Right forelimb (tissue), 1 donor: ENCODE measurements at regions not wholly inside any gene's neighbourhood (a gene's known extent, or its start where the extent isn't known, plus 50 kb on each side); places are given as distances from the start of the nearest gene placed in this dataset.
"Not testable (repeated sequence)": the region's sequence is repeated elsewhere in the genome, so short reads cannot be mapped to it uniquely, and the experiment has no call there.

Experiments
- DNase-seq: peaks from one replicate; pipeline ENCODE4 v3.0.0-alpha.2; 2018

DNA sequence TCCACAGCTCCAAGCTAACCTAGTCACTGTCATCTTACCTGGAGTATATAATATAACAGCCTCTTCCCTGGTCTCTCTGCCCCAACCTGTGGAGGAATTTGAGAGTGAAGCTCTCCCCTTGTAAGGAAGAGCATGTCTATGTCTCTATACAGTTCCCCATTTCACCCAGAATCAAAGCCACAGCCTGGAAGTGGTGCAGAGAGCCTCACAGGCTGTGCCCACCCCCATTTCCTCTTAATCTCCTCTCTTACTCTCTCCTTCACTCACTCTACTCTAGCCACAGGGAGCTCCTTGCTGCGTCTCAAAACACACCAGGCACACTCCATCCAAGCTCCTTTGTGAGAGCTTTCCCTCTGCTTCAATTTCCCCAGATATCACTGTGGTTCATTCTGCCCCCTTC, 302.5 kb upstream of the ISX start:
- DNase-seq, result no peak

DNA sequence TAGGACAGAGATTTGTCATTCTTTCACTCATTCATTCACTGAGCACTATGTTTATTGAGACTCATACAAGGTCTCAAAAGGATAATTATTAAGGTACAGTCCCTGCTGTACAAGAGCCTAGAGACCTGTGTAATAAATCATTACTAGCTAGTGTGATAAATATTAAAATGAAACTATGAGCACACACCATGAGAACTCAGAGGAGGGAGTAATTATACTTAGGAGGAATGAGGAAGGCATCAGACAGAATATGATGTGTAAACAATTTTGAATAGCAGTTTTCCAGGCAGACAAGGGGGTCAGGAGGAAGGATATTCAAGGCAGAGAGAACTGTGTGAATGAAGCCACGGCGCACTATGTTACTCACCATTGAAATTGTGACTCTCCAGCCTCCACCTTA, 300.8 kb upstream of the ISX start:
- no peak for DNase-seq

DNA sequence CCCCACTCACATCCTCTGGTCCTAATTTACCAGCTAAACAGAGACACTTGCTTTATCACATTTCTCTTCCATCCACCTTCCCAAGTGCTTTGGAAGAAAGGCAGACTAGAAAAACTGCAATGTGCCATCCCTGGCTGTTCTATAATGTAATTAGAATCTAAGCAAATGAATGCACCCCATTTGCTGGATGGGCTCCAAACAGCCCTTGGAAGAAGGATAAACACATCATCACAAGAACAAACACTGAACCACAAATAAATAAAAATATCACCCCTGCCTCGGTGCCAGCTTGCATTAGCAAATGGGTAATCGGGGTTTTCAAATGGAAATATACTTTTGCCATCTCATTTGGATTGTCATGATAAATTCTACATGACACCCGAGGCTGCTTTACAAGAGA, 296.6 kb upstream of the ISX start:
- DNase-seq, result no peak

DNA sequence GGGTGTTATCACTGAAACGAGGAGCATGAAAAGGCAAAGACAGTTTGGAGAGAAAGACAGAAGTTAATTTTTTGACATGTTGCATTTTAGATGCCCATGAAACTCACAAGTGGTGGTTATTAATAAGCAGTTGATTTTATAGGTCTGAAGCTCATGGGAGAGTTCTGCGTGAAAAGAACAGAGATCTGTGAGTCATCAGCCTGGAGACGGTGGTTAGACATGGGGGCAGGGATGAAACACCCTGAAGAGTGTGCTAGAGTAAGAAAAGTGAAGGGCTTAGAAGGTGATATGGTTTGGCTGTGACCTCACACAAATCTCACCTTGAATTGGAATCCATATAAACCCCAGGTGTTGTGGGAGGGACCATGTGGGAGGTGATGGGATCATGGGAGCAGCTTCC, 289.1 kb upstream of the ISX start:
- DNase-seq, result no peak

DNA sequence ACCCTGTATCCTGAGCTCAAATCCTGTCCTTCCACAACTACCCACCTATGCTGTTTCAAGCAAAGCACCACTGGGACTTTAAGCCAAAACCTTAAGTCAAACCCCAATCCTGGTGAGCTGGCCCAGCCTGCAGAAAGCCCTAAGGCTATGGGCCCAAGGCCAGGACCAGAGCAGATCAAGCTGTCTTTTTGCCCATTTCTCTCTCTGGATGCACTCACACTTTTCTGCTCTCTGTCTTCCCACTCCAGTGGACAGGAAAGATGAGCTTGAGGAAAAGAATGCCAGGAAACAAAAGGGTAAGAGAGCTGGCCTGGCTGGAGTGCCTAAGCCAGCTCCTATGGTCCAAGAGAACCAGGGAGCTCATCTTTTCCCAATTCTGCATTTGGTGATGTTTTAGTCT, 284.3 kb upstream of the ISX start:
- no peak for DNase-seq

DNA sequence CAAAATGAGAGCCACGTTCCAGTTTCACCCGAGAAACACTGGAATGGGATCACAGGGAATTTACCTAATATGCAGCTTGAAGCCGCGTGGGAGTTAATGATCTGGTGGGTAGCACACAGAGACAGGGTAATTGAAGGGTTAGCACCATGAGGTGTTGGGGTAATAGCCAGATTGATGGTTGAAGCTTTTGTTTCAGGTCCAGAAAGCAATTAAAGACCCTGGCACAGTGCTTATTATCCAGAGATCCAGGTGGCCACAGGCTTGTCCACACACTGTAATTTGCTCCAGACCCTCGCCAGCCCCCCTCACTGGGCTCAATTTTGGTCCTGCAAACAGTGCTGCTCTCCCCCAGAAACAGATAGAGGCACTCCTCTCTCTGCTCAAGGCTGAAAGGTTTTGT, 282.5 kb upstream of the ISX start:
- no peak for DNase-seq

DNA sequence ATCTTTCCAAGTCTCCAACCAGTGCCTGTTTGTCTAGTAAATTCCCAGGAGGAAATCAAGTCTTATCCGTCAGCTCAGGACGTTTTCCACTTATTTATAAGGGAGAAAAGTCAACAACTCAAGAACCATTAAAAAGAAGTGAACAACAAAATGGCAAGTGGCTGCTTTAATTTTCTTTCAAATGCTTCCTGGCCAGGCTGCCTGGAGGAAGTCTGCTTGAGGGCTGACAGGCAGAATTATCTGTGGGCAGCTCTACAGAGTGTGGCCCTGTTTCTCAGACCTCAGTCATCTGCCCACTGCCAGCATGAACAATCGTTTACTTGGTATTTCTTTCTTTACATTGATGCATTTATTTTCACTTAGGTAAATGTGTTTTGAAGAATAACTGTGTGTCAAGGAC, 281.9 kb upstream of the ISX start:
- DNase-seq, result no peak

DNA sequence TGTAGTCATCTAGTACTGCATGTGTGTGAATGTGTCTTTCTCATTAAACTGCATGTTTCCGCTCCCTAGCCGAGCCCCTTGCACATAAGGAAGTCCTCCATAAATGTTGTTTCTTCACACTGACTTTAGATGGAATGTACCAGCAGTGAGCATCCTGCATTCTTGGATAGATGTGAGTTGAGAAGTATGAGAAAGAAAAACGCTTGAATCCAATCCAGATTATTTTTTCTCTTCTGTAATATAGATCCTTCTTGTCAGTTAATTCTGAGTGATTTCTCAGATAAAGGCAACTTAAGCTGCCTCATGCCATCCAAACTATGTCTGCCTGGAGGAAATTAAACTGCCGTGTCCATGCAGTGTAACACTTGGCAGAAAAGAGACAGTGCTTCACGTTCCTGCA, 268.1 kb upstream of the ISX start:
- DNase-seq, result no peak

DNA sequence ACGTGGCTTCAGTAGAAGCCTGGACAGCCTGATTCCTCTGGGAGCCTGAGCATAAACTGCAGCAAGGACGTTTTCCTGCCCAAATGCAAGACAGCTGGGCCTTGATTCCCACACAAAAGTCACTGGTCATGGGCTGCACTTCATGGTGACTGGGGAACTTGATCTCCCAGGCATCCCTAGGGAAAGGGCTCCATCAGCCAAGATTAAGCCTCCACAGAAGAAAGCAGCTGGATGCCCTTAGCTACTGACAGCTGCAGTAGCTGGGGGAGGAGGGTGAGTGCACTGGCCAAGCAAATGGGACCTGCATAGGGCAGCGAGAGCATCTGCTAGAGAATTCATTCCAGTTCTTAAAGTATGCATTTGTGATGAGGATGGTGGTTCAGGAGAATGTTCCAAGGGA, 267.4 kb upstream of the ISX start:
- peak; percentile 65 for DNase-seq

DNA sequence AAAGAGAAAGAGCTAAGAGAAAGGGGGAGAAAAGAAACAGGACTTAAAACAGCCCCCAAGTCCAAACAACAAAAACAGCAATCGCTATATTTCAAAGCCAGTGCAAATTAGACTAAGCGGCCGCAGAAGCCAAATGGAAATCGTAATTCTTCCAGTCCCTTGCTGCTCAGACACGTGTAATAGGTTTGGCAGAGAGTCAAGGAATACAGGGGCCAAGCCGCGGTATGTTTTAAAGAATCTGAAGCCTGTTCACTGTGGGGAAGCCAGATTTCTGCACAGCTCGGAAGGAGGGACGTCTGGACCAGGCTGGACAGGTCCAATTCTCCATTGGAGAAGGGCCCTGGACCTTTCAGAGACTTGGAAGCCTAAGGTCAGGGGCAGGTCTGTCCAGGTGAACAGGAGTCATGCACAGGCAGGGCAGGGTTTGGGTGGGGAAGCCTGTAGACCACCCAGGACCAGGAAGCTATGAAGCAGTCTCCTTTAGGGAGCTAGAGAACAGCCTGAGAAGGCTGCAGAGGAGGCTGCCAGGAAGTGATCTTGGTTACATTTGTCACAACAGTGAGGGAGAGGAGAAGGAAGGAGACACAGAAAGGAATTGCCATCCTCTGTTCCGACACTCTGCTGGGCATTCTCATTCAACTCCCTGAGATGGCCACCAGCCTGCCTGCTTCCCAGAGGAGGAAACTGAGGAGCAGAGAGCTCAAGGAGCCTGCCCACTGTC, 265.5 kb upstream of the ISX start:
- peak; percentile 86 for DNase-seq

DNA sequence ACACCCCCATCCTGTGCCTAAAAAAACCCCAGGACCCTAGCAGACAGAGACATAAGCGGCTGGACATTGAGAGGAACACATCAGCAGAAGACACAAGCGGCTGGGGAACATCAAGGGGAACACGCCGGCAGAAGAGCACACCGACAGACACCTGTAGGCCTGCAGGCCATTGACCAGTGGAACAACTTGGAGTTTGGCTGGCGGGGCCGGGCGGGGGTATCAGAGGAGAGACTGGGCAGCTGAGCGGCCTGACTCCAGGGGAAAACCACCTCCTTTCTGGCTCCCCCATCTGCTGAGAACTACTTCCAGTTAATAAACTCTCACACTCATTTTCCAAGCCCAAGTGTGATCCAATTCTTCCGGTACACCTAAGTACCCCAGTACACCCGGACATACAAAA, 264.7 kb upstream of the ISX start:
- no peak for DNase-seq

DNA sequence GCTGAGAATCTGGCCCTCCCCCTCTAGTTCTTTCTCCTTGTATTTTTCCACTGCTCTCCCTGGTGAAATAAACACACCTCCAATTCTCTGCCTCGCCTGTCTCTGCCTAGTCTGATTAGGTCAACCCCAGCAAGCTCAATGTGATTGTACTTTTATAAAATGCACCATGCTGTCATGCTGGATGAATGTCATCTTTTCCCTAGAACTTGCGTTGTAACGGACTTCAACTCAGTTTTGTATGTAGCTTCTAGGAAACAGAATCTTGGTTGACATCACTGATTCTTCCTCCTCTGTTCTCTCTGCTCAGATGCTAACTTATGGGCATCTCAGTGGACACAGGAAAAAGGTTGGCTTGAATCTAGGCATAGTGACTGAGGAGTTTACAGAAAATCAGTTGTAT, 261.9 kb upstream of the ISX start:
- DNase-seq, result no peak

DNA sequence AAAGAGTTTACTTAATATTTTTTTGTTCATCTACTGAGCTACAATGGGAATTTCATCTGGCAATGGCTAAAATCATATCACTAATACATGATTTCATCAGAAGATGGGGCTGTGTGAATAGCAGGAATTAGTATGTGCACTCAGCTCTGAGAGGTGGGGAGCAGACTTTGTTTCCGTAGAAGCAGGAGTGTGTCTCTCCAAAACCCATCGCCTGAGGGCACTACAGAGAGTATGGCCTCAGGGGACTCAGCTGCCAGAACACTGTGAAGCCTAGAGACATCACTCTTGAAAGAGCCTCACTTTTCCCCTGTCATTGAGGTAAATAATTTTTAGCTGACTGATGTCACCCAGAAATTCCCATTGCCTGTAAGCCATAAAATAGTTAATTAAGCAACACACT, 261.4 kb upstream of the ISX start:
- DNase-seq, result no peak

DNA sequence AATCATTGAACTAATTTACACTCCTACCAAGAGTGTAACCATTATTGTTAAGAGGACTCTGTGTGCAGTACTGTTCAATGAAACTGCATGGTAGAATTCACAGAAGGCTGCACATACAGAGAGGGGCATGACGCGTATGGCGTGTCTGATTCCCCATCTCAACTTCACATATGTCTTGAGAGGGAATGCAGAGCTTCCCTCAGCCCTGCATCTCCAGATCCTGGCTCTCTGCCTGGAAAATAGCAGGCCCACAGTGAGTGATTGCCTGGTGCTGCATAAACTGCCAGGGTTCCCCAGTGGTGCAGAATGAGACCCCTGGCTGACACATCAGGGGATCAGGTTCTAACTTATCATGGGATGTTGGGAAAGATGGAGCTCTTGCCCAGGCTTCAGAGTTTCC, 260.2 kb upstream of the ISX start:
- no peak for DNase-seq

DNA sequence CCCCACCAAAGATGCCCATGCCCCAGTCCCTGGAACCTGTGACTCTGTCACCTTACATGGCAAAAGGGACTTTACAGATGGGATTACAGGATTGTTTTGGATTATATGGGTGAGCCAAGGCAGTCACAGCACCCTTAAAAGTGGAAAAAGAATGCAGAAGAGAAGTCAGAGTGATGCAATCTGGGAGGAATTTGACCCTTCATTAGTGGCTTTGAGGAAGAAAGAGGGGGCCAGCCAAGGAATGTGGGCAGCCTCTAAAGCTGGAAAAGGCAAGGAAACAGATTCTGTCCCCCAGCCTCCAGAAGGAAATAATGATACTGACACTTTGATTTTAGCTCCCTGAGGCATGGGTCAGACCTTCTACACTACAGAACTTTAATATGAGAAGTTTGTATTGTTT, 257.3 kb upstream of the ISX start:
- no peak for DNase-seq

DNA sequence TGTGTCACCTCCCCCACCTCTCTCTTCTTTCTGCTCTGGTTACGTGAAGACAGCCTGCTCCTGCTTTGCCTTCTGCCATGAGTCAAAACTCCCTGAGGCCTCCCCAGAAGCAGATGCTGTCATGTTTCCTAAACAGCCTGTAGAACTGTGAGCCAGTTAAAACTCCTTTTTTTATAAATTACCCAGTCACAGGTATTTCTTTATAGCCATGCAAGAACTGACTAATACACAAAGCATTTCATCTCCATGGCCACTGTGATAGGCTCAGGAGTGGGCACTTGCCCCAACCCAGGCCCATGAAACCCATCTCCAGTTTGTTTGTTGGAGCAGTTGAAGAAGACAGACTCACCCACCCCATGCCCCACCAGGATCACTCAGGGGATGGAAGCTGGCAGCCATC, 253.3 kb upstream of the ISX start:
- no peak for DNase-seq

DNA sequence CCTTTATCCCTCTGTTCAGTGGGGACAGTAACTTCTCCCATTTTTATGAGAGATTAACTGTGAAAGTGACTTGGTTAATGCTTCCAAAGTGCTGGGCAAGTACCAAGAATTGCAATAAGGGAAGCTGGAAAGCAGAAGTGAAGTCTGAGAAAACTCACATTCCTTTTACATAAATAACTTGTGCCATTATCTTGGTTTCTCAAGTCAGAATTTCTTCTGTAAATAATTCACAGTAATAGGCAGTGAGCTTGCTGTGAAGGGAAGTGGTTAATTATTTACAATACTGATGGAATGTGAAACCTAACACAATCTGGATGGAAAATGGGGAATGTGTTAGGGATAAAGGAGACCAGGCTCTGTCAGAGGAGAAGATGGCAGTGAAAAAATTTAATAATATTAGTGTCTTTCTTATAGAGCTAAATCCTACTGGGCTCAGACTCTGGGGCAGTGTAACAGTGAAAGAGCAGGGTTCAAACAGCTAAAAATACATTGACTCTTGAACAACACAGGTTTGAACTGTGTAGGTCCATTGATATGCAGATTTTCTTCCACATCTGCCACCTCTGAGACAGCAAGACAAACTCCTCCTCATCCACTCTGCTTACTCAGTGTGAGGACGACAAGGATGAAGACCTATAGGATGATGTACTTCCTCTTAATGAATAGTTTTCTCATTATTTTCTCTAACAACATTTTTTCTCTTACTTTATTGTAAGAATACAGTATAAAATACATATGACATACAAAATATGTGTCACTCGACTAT, 251.5 kb upstream of the ISX start:
- DNase-seq, result no peak

DNA sequence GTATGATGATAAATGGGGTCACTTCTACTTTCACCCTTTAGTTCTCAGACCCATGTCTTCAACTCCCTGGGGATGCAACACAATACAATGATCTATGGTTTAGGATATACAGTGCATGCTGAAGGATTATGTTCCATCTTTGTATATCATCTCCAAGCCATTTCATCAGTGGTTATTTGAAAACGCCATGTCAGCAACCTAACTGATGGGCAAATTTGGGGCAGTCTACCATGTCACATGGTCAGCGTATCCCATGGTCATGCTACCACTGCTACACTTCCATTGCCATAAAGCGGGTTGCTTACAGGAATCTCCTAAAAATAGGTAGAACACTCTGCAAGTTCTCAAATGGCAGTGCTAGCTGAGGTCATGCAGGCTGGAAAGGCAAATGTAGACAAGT, 236.5 kb upstream of the ISX start:
- no peak for DNase-seq

DNA sequence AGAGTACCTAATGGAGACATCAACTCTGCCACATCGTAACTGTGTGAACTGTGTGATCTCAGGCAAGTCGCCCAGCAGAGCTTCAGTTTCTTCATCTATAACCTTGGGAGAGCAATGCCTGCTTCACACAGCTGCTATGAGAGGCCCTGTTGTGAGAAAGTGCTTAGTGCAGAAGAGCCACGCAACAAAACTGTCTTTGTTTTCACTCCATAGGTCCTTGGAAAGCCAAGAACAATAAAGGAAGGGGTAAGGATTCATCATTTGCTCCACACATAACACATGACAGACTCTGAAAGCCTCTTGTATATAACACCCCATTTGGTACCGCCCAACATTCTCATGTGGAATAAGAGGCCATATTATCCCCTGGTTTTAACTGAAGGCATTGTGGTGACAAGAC, 231.9 kb upstream of the ISX start:
- DNase-seq, result no peak

DNA sequence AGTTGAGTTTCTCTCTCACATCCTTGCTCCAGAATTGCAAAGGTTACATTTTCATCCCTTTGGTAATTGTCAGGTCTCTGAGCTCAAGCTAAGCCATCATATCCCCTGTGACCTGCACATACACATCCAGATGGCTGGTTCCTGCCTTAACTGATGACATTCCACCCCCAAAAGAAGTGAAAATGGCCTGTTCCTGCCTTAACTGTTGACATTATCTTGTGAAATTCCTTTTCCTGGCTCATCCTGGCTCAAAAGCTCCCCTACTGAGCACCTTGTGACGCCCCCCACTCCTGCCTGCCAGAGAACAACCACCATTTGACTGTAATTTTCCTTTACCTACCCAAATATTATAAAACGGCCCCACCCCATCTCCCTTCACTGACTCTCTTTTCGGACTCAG, 231.4 kb upstream of the ISX start:
- DNase-seq, result not testable (repeated sequence)

DNA sequence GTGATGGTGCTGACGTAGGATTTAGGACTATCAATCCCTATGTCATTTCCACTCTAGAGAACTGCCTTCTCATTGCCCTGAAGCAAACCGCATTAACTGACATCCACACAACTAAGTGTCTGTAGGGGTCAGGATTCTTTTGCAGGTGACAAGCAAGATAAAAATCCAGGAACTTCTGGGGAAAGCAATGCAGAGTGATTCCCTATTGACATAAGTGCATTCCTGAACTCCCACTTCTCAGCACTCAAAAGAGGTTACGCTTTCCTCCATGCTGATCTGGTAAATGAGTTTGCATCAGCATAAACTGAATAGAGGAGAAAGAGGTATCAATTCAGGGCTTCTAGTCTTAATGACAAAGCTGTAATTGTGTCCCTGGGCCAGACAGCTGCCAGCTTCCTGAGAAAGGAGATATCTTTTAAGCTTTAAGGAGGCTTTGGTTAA, 224.6 kb upstream of the ISX start:
- no peak for DNase-seq

DNA sequence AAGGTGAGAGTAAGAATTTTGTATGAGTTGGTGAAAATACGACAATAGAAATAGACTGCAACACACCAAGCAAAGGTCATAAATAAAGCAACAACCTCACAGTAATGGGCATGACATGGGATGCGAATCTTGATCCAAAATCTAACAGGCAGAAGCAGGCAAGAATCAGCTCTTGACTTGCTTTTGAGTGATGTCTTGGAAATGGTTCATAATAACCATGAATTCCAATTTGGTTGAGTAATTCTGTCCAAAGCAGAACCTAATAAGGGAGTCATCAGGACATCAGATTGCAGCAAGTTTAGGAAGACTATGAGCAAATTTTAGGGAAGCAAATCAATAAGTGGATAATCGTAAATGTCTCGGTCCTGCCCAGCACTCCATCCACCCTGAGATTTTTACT, 224.0 kb upstream of the ISX start:
- DNase-seq, result no peak

DNA sequence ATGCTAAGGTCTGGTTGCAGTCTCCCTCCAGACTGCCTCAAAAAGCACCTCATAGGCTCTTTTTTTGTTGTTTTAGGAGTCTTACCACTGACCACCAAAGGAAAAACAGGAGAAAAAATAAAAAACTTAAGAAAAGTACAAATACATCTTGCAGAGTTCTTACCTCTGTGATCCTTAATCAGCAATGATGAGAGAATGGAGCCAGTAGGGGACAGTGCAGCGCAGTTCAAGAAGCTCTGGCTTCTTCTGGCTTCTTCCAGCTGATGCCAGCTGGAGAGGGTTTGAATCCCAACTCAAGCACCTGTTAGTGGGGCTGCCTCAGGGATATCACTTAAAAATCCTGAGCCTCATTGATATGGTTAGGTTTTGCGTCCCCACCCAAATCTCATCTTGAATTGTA, 223.3 kb upstream of the ISX start:
- DNase-seq, result no peak

DNA sequence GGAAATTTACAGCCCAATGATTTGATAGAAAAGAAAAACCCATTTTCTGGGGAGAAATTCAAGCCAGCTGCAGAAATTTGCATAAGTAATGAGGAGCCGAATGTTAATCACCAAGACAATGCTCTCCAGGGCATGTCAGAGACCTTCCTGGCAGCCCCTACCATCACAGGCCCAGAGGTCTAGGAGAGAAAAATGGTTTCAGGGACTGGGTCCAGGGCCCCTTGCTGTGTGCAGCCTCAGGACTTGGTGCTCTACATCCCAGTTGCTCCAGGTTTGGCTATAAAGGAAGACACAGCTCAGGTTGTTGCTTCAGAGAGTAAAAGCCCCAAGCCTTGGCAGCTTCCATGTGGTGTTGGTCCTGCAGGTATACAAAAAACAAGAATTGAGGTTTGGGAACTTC, 222.2 kb upstream of the ISX start:
- not testable (repeated sequence) for DNase-seq

DNA sequence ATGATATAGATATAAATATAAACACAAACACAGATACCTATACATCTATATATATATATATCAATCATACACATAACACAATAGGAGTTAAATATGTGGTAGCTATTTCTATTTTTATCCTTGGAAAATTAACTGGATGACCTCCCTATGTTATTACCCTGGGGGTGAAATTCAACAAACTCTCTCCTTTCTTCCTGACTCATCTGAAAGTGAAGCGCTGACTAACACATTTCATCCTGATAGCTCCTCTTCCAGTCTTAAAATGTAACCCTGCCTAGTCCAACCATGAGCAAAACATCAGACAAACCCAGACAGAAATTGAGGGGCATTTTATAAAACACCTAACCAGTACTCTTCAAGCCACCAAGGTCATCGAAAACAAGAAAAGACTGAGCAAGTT, 220.6 kb upstream of the ISX start:
- no peak for DNase-seq
